DMS 273 (cell line): ENCODE measurements at regions not wholly inside any gene's neighbourhood (a gene's known extent, or its start where the extent isn't known, plus 50 kb on each side); places are given as distances from the start of the nearest gene placed in this dataset.
"Not testable (repeated sequence)": the region's sequence is repeated elsewhere in the genome, so short reads cannot be mapped to it uniquely, and the experiment has no call there.

Source experiments
- DNase-seq: peaks from one replicate; lab custom pipeline; 2025; ENCODE audit not compliant: unreplicated experiment; lab: John Stamatoyannopoulos, UW

GRCh38 chr21:31609081-31609480 is 50.4 kb upstream of the SOD1 start:
- DNase-seq: peak; percentile 31

- no peak for DNase-seq
Measured at GRCh38 chr21:31607791-31608190, 51.7 kb upstream of the SOD1 start.

- no peak for DNase-seq
Measured at GRCh38 chr21:31606081-31606874, 53.2 kb upstream of the SOD1 start.

- DNase-seq: peak; percentile 90
Measured at GRCh38 chr21:31604591-31605190, 54.8 kb upstream of the SOD1 start.

GRCh38 chr21:31599563-31599962 is 59.9 kb upstream of the SOD1 start:
- DNase-seq: peak; percentile 14

- DNase-seq: no peak
Measured at GRCh38 chr21:31599013-31599412, 60.5 kb upstream of the SOD1 start.

GRCh38 chr21:31597683-31598082 is 61.8 kb upstream of the SOD1 start:
- no peak for DNase-seq

- DNase-seq: no peak
Measured at GRCh38 chr21:31596055-31596454, 63.4 kb upstream of the SOD1 start.

GRCh38 chr21:31594726-31595125 is 64.8 kb upstream of the SOD1 start:
- no peak for DNase-seq

GRCh38 chr21:31594279-31594678 is 65.2 kb upstream of the SOD1 start:
- no peak for DNase-seq

- DNase-seq: peak; percentile 24
Measured at GRCh38 chr21:31592963-31593560, 66.4 kb upstream of the SOD1 start.

- DNase-seq: no peak
Measured at GRCh38 chr21:31592516-31592915, 67.0 kb upstream of the SOD1 start.

- DNase-seq: no peak
Measured at GRCh38 chr21:31589820-31590219, 69.7 kb upstream of the SOD1 start.

- DNase-seq: no peak
Measured at GRCh38 chr21:31586118-31586517, 73.4 kb upstream of the SOD1 start.

GRCh38 chr21:31583937-31584336 is 75.6 kb upstream of the SOD1 start:
- DNase-seq: not testable (repeated sequence)

- no peak for DNase-seq
Measured at GRCh38 chr21:31583498-31583897, 76.0 kb upstream of the SOD1 start.

GRCh38 chr21:31580866-31581276 is 78.6 kb upstream of the SOD1 start:
- peak; percentile 89 for DNase-seq

- DNase-seq: no peak
Measured at GRCh38 chr21:31577271-31577670, 82.2 kb upstream of the SOD1 start.

- peak; percentile 59 for DNase-seq
Measured at GRCh38 chr21:31576428-31576827, 83.1 kb upstream of the SOD1 start.

- DNase-seq: no peak
Measured at GRCh38 chr21:31573217-31573616, 86.3 kb upstream of the SOD1 start.

- no peak for DNase-seq
Measured at GRCh38 chr21:31571879-31572278, 87.6 kb upstream of the SOD1 start.

- no peak for DNase-seq
Measured at GRCh38 chr21:31570824-31571566, 88.5 kb upstream of the SOD1 start.
